ENCODE measurements at regions not wholly inside any gene's neighbourhood (a gene's known extent, or its start where the extent isn't known, plus 50 kb on each side); places are given as distances from the start of the nearest gene placed in this dataset.

DNA sequence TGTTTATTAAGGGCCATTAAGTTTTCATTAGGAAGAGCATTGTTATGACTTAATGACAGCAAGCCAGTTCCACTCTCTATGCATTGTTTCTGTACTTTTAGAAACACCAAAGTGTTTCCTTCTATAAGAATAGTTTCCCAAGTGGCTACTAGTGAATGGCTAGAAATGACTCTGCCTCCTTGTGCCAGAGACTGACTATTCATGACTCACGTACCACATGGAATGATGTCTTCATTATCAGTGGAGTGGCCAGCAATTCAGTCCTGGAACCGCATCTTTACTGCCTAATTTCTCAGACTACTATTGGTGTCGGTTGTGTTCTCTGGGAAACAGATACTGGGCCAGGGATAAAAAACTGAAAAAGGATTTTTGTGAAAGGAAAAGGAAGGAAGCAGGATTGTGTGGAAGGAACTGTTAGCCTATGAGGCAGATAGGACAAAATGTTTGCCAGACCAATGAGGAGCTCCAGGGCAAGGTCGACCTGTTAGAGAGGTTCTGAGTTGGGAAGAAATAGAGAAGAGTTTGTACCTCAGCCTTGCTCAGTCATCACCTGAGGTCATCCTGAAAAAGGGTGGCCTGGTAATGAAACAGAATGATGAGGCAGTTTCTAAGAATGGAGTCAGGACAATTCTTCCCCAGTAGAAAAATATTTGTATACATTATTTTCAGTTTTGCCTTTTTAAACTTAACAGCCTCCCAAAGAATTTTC, 218.6 kb downstream of the SPCS3 start:
- no peaks in the 10 kb centered on the region for H3K36me3 ChIP-seq (ENCODE audit: control insufficient read depth, insufficient read depth, low read length)
- no peak for TF ChIP-seq CTCF (conservative IDR thresholded peaks at IDR 0.05)
- no peaks in the 10 kb centered on the region for H3K4me1 ChIP-seq (ENCODE audit: control insufficient read depth, insufficient read depth, low read length)
- Mint-ChIP-seq H3K4me3 (no peak overlapping the region), H3K36me3 (ENCODE audit: low read depth) (no peaks in the 10 kb centered on the region), H3K27ac (no peak overlapping the region), H3K4me1 (no peaks in the 10 kb centered on the region), H3K9me3 (no peaks in the 10 kb centered on the region), H3K27me3 (ENCODE audit: insufficient read depth) (no peaks in the 10 kb centered on the region)
- H3K27ac ChIP-seq (ENCODE audit: low read depth, low read length): no peak overlapping the region
- no peaks in the 10 kb centered on the region for H3K27me3 ChIP-seq (ENCODE audit: control insufficient read depth, insufficient read depth, low read length, poor library complexity, severe bottlenecking)
- no peak overlapping the region for H3K9ac ChIP-seq (ENCODE audit: extremely low read depth, low read length, poor library complexity, severe bottlenecking)
- no peak for DNase-seq
- 86 to 96% methylated on average over 3 to 4 of the region's 4 CpGs for WGBS, 2 experiments (ENCODE audit: insufficient coverage in 1 of 2, insufficient read length in 1 of 2)
- no peak overlapping the region for H3K4me3 ChIP-seq (ENCODE audit: low read length)
- H3K9me3 ChIP-seq (ENCODE audit: control insufficient read depth, low read length): no peaks in the 10 kb centered on the region

DNA sequence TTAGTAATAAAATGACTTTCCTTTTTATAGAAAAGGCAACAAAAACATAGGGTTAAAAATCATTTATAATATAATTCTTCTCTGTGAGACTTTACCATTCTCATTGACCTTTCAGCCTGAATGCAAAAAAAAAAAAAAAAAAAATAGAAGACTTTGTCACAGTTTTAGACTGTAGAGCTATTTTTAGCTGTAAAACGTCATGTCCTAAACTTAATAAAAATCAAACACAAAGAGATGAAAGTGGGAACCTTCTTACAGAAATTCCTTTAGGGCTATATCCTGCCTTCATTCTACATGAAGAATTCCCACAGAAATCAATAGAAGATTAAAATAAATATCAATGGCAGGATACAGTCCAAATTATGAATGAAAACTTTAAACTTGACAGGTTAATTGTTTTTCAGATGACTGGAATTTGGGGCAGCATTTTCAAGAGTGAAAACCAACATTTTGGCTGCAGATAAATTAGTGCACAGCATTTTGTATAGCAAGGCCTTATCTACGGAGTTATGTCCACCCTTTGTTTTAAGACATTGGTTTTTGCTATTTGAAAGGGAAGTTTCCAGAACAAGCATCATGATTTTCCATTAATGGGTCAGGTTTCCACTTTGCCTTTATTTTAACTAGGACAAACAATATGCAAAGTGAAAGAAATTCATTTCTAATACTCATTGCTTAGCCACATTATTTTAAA, 219.5 kb downstream of the SPCS3 start:
- H3K9me3 ChIP-seq (ENCODE audit: control insufficient read depth, low read length): no peaks in the 10 kb centered on the region
- no peaks in the 10 kb centered on the region for H3K27me3 Mint-ChIP-seq (ENCODE audit: insufficient read depth)
- no peak overlapping the region for H3K27ac ChIP-seq (ENCODE audit: low read depth, low read length)
- H3K4me3 ChIP-seq (ENCODE audit: low read length): no peak overlapping the region
- TF ChIP-seq CTCF (conservative IDR thresholded peaks at IDR 0.05): no peak
- H3K4me1 ChIP-seq (ENCODE audit: control insufficient read depth, insufficient read depth, low read length): no peaks in the 10 kb centered on the region
- no peak overlapping the region for H3K9ac ChIP-seq (ENCODE audit: extremely low read depth, low read length, poor library complexity, severe bottlenecking)
- no peaks in the 10 kb centered on the region for H3K9me3 Mint-ChIP-seq
- H3K4me3 Mint-ChIP-seq: no peak overlapping the region
- no peaks in the 10 kb centered on the region for H3K36me3 Mint-ChIP-seq (ENCODE audit: low read depth)
- no peaks in the 10 kb centered on the region for H3K27me3 ChIP-seq (ENCODE audit: control insufficient read depth, insufficient read depth, low read length, poor library complexity, severe bottlenecking)
- H3K4me1 Mint-ChIP-seq: no peaks in the 10 kb centered on the region
- DNase-seq: no peak
- WGBS, 2 experiments (ENCODE audit: insufficient coverage in 1 of 2, insufficient read length in 1 of 2): 98 to 100% methylated on average over 1 to 2 of the region's 2 CpGs
- no peak overlapping the region for H3K27ac Mint-ChIP-seq
- H3K36me3 ChIP-seq (ENCODE audit: control insufficient read depth, insufficient read depth, low read length): no peaks in the 10 kb centered on the region

DNA sequence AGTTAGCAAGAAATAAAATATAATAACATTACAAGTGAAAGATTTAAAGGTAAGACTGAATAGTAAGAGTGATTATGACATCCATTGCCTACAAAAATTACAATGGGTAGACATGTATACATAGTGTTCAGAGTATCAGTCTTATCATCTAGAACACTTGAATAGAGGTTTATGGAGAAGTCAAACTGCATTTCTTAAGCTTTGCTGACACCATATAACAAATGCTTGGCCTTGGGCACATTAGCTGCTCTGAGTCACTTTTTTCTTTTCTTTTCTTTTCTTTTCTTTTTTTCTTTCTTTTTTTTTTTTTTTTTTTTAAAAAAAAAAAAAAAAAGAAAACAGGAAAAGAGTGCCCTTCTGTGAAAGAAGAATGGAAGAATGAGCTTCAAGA, 220.0 kb downstream of the SPCS3 start:
- no peaks in the 10 kb centered on the region for H3K27me3 ChIP-seq (ENCODE audit: control insufficient read depth, insufficient read depth, low read length, poor library complexity, severe bottlenecking)
- no peaks in the 10 kb centered on the region for H3K4me1 ChIP-seq (ENCODE audit: control insufficient read depth, insufficient read depth, low read length)
- no peaks in the 10 kb centered on the region for H3K9me3 ChIP-seq (ENCODE audit: control insufficient read depth, low read length)
- H3K36me3 ChIP-seq (ENCODE audit: control insufficient read depth, insufficient read depth, low read length): no peaks in the 10 kb centered on the region
- no peaks in the 10 kb centered on the region for H3K4me1 Mint-ChIP-seq
- H3K9me3 Mint-ChIP-seq: no peaks in the 10 kb centered on the region
- no peaks in the 10 kb centered on the region for H3K36me3 Mint-ChIP-seq (ENCODE audit: low read depth)
- H3K9ac ChIP-seq (ENCODE audit: extremely low read depth, low read length, poor library complexity, severe bottlenecking): no peak overlapping the region
- H3K4me3 ChIP-seq (ENCODE audit: low read length): no peak overlapping the region
- H3K4me3 Mint-ChIP-seq: no peak overlapping the region
- DNase-seq: no peak
- no peak overlapping the region for H3K27ac Mint-ChIP-seq
- no peak overlapping the region for H3K27ac ChIP-seq (ENCODE audit: low read depth, low read length)
- no peak for TF ChIP-seq CTCF (conservative IDR thresholded peaks at IDR 0.05)
- H3K27me3 Mint-ChIP-seq (ENCODE audit: insufficient read depth): no peaks in the 10 kb centered on the region
